ENCODE measurements at regions not wholly inside any gene's neighbourhood (a gene's known extent, or its start where the extent isn't known, plus 50 kb on each side); places are given as distances from the start of the nearest gene placed in this dataset.

GRCh38 chr2:728165-728564 is 51.0 kb upstream of the TMEM18 start:
- Mint-ChIP-seq H3K36me3 (no peaks in the 10 kb centered on the region), H3K27ac (no peak overlapping the region), H3K4me3 (no peak overlapping the region), H3K4me1 (peaks cover 7% of the 10 kb centered on the region), H3K27me3 (peaks cover 20% of the 10 kb centered on the region), H3K9me3 (no peaks in the 10 kb centered on the region)
- no peak for DNase-seq (ENCODE audit: low spot score in 2 of 2)
- ATAC-seq (ENCODE audit: low read depth): no peak

- ATAC-seq (ENCODE audit: low read depth): peak; percentile 10
Observed at GRCh38 chr2:727071-727470, 49.9 kb upstream of the TMEM18 start.

More at GRCh38 chr2:727071-727470, 49.9 kb upstream of the TMEM18 start:
- Mint-ChIP-seq H3K36me3 (no peaks in the 10 kb centered on the region), H3K4me1 (peaks cover 7% of the 10 kb centered on the region), H3K4me3 (no peak overlapping the region), H3K9me3 (no peaks in the 10 kb centered on the region), H3K27me3 (peaks cover 21% of the 10 kb centered on the region), H3K27ac (no peak overlapping the region)
- no peak for DNase-seq (ENCODE audit: low spot score in 2 of 2)
